Kidney (tissue), 13 donors: ENCODE measurements at regions not wholly inside any gene's neighbourhood (a gene's known extent, or its start where the extent isn't known, plus 50 kb on each side); places are given as distances from the start of the nearest gene placed in this dataset.

Source experiments
- DNase-seq, 5 donors: peaks; one replicate each; pipeline ENCODE4 v3.0.0-alpha.2; 2013 to 2020
- FAIRE-seq: peaks from 2 replicates; lab custom pipeline; 2012; peaks lifted over from hg19 to GRCh38; lab: Jason Lieb, UNC
- H3K27ac ChIP-seq, 2 donors: one replicate each; pipeline ENCODE4 v1.7.0; 2013; ENCODE audit warnings: low read depth in 2 of 2, low read length in 2 of 2, inconsistent platforms in 1 of 2
- H3K27me3 ChIP-seq: one replicate; pipeline ENCODE4 v1.7.1; 2013; ENCODE audit warnings: low read length, inconsistent platforms; ENCODE audit not compliant: control insufficient read depth, insufficient read depth
- H3K36me3 ChIP-seq, 3 donors: one replicate each; pipeline versions ENCODE4 v1.7.0 to v1.7.1; 2013; ENCODE audit warnings: low read length in 3 of 3, control low read depth in 1 of 3, inconsistent platforms in 1 of 3; ENCODE audit not compliant: insufficient read depth in 3 of 3, control insufficient read depth in 2 of 3
- H3K4me1 ChIP-seq, 3 donors: one replicate each; pipeline versions ENCODE4 v1.7.0 to v1.7.1; 2013; ENCODE audit warnings: low read length in 3 of 3, inconsistent platforms in 1 of 3, low read depth in 1 of 3; ENCODE audit not compliant: control insufficient read depth in 2 of 3, insufficient read depth in 2 of 3
- H3K4me3 ChIP-seq, 3 donors: one replicate each; pipeline versions ENCODE4 v1.7.0 to v1.8.1; 2013; ENCODE audit warnings: low read length in 3 of 3, control low read depth in 1 of 3, inconsistent platforms in 1 of 3
- H3K9ac ChIP-seq, 3 donors: one replicate each; pipeline versions ENCODE4 v1.7.0 to v1.7.1; 2013; ENCODE audit warnings: low read length in 3 of 3, control low read depth in 1 of 3, inconsistent platforms in 1 of 3
- H3K9me3 ChIP-seq, 3 donors: one replicate each; pipeline versions ENCODE4 v1.7.0 to v1.7.1; 2013; ENCODE audit warnings: low read length in 3 of 3, control low read depth in 1 of 3, inconsistent platforms in 1 of 3; ENCODE audit not compliant: control insufficient read depth in 2 of 3, insufficient read depth in 1 of 3
- CTCF ChIP-seq: IDR thresholded peaks from 3 replicates; pipeline ENCODE4 v1.5.1; 2012; ENCODE audit warnings: mild to moderate bottlenecking, moderate library complexity, borderline replicate concordance; ENCODE audit not compliant: insufficient read depth; ENCODE audit errors: extremely low read depth
- intact Hi-C: fragments of 100-400 bp; cut with DNase I; formaldehyde crosslinking; loops from one replicate; pipeline ENCODE4 v1.11.1; 2022
- donor health status: control.
- donor health status: control.
- donor health status: control.
- donor health status: control.
- donor health status: control.
- donor health status: DM: yes; HTN: yes; CAD: no.
- donor health status: Normal renal cell carcinoma (clear cell type).

- intact Hi-C loops = no loop called here
- Histone ChIP-seq H3K9ac (no peak overlapping the region), H3K4me3 (no peak overlapping the region), H3K36me3 (no peaks in the 10 kb centered on the region), H3K27ac (no peak overlapping the region), H3K9me3 (peaks cover 0 to 17% (median 0%) of the 10 kb centered on the region in 3 donors), H3K4me1 (no peaks in the 10 kb centered on the region), H3K27me3 (no peaks in the 10 kb centered on the region)
- no peak for TF ChIP-seq CTCF
- DNase-seq (no peak), FAIRE-seq (no peak)
Measured at GRCh38 chr3:74564560-74564959, 49.9 kb downstream of the CNTN3 start.

- peaks cover 0 to 17% (median 0%) of the 10 kb centered on the region in 3 donors for H3K9me3 ChIP-seq
- FAIRE-seq (no peak), DNase-seq (no peak)
- no peaks in the 10 kb centered on the region for H3K4me1 ChIP-seq
- no peak for TF ChIP-seq CTCF
- intact Hi-C loops = no loop called here
- H3K27me3 ChIP-seq = no peaks in the 10 kb centered on the region
- no peak overlapping the region for H3K9ac ChIP-seq
- H3K4me3 ChIP-seq = no peak overlapping the region
- no peaks in the 10 kb centered on the region for H3K36me3 ChIP-seq
- H3K27ac ChIP-seq = no peak overlapping the region
Measured at GRCh38 chr3:74562558-74563269, 51.7 kb downstream of the CNTN3 start.

- no peaks in the 10 kb centered on the region for H3K27me3 ChIP-seq
- H3K9ac ChIP-seq = no peak overlapping the region
- FAIRE-seq (no peak), DNase-seq (no peak)
- H3K9me3 ChIP-seq = peaks cover 0 to 16% (median 0%) of the 10 kb centered on the region in 3 donors
- intact Hi-C loops = no loop called here
- H3K4me1 ChIP-seq = no peaks in the 10 kb centered on the region
- no peak overlapping the region for H3K27ac ChIP-seq
- H3K4me3 ChIP-seq = no peak overlapping the region
- H3K36me3 ChIP-seq = no peaks in the 10 kb centered on the region
- TF ChIP-seq CTCF = no peak
Measured at GRCh38 chr3:74561881-74562280, 52.6 kb downstream of the CNTN3 start.
